ENCODE measurements at regions not wholly inside any gene's neighbourhood (a gene's known extent, or its start where the extent isn't known, plus 50 kb on each side); places are given as distances from the start of the nearest gene placed in this dataset.

DNA sequence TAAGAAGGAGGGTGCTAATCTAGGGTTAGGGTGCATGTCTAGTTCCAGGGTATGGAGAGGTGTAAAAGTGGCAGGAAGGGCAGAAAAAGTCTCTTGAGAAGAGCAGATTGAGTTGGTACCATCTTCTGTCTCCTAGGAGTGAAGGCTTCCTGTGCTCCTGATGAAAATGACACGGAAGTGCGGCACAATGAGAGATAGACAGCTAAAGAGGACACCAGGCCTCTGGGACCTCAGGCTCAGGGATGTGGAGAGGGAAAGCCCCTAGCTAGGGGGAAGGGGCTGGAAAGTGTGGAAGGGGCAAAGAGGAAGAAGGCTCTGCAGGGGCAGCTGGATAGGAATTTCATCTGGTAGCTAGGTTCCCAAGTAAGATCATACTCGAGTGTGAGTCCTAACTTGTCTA, 498.3 kb upstream of the EEF2KMT start:
- H3K4me1 ChIP-seq (ENCODE audit: insufficient read depth, insufficient read length) = no peaks in the 10 kb centered on the region
- H3K9me3 ChIP-seq (ENCODE audit: insufficient read depth, low read length) = peaks cover 11% of the 10 kb centered on the region; the same call in 1 of the 2 replicates
- TF ChIP-seq SUZ12 (IDR thresholded peaks at IDR 0.05; ENCODE audit: extremely low read depth, insufficient read depth, insufficient read length) = no peak
- TF ChIP-seq ZNF274 (IDR thresholded peaks at IDR 0.05; ENCODE audit: low read depth, low read length) = no peak
- no peak for TF ChIP-seq YY1 (IDR thresholded peaks at IDR 0.05; ENCODE audit: insufficient read depth, insufficient read length)
- no peak overlapping the region for H3K9ac ChIP-seq (ENCODE audit: insufficient read length, low read depth)
- H3K27me3 ChIP-seq (ENCODE audit: insufficient read depth, insufficient read length) = no peaks in the 10 kb centered on the region
- H3K4me3 ChIP-seq (ENCODE audit: insufficient read length, low read depth) = no peak overlapping the region
- H3K36me3 ChIP-seq (ENCODE audit: insufficient read depth, insufficient read length, low read length) = no peaks in the 10 kb centered on the region
- no peak for DNase-seq (ENCODE audit: low read depth, low spot score)

DNA sequence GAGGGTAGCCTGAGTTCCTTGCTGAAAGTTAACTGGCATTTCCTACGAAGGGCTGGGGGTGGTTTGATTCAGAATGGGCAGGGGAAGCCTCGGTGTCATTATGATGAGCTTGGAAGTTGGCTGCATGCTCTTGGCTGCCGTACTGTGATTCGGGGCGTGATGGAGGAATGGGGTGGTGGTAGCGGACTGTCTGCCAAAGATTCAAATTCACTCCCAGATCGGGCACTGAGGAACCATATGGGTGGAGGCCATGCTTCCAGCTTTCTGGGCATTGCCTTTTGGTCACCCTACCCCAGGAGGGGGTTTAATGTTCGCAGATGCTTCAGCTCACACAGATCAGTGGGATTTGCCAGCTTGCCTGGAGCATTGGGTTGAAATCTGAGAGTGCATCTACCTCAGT, 492.8 kb upstream of the EEF2KMT start:
- TF ChIP-seq SUZ12 (IDR thresholded peaks at IDR 0.05; ENCODE audit: extremely low read depth, insufficient read depth, insufficient read length) = no peak
- no peak for TF ChIP-seq YY1 (IDR thresholded peaks at IDR 0.05; ENCODE audit: insufficient read depth, insufficient read length)
- no peak for TF ChIP-seq ZNF274 (IDR thresholded peaks at IDR 0.05; ENCODE audit: low read depth, low read length)
- H3K4me3 ChIP-seq (ENCODE audit: insufficient read length, low read depth) = no peak overlapping the region
- peaks cover 6% of the 10 kb centered on the region for H3K4me1 ChIP-seq (ENCODE audit: insufficient read depth, insufficient read length)
- H3K9ac ChIP-seq (ENCODE audit: insufficient read length, low read depth) = no peak overlapping the region
- no peaks in the 10 kb centered on the region for H3K27me3 ChIP-seq (ENCODE audit: insufficient read depth, insufficient read length)
- H3K36me3 ChIP-seq (ENCODE audit: insufficient read depth, insufficient read length, low read length) = no peaks in the 10 kb centered on the region
- DNase-seq (ENCODE audit: low read depth, low spot score) = no peak
- H3K9me3 ChIP-seq (ENCODE audit: insufficient read depth, low read length) = peaks cover 6% of the 10 kb centered on the region; the same call in 1 of the 2 replicates

DNA sequence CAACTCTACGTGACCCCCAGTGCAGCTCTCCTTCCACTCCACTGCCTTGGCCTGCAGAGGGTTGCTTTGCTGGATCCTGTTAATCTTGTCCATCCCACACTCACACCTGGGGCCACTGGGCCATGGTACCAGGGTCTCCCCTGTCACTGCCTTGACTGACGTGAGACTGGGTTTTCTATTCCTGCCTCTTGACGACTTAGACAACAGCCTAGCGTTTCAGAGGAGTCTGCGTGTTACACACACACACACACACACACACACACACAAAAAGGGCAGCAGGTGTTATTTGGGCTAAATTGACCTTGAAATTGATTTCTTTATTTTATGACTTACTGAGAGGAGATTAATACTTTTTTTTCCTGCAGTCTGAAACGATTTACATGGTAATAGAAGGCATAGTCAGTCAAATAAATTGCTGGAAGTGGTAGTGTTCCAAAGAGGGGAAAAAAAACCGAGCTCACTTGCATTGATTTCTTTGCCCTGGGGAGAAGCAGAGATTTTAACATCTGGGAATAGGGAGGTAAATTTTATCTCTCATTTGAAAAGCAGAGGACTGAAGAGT, 492.3 kb upstream of the EEF2KMT start:
- Histone ChIP-seq H3K27me3 (ENCODE audit: insufficient read depth, insufficient read length) (no peaks in the 10 kb centered on the region), H3K4me3 (ENCODE audit: insufficient read length, low read depth) (no peak overlapping the region), H3K4me1 (ENCODE audit: insufficient read depth, insufficient read length) (peaks cover 6% of the 10 kb centered on the region), H3K9me3 (ENCODE audit: insufficient read depth, low read length) (0 out of 2 replicates have a peak, but pooled peaks cover under 1% of the 10 kb centered on the region), H3K9ac (ENCODE audit: insufficient read length, low read depth) (no peak overlapping the region), H3K36me3 (ENCODE audit: insufficient read depth, insufficient read length, low read length) (no peaks in the 10 kb centered on the region)
- DNase-seq (ENCODE audit: low read depth, low spot score) = no peak
- TF ChIP-seq ZNF274 (IDR thresholded peaks at IDR 0.05; ENCODE audit: low read depth, low read length) (no peak), YY1 (IDR thresholded peaks at IDR 0.05; ENCODE audit: insufficient read depth, insufficient read length) (no peak), SUZ12 (IDR thresholded peaks at IDR 0.05; ENCODE audit: extremely low read depth, insufficient read depth, insufficient read length) (no peak)

DNA sequence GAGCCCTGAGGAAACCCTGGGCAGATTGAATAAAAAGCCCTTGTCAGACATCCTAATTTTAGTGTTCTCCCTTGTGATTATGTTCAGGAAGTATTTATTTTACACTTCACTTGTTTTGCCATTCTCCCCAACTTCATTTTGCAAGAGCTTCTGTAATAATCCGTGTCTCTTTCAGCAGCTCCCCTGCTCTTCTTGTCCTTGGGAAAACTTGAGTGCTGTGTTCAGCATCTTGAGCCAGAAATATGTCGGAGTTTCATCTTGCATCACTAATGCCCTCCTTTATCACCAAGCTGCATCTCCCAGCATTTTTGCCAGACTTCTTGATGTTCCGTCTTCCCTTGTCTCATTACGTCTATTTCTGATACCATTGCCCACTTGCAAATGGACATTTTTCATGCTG, 486.5 kb upstream of the EEF2KMT start:
- Histone ChIP-seq H3K4me3 (ENCODE audit: insufficient read length, low read depth) (no peak overlapping the region), H3K4me1 (ENCODE audit: insufficient read depth, insufficient read length) (no peaks in the 10 kb centered on the region), H3K36me3 (ENCODE audit: insufficient read depth, insufficient read length, low read length) (no peaks in the 10 kb centered on the region), H3K27me3 (ENCODE audit: insufficient read depth, insufficient read length) (no peaks in the 10 kb centered on the region), H3K9ac (ENCODE audit: insufficient read length, low read depth) (no peak overlapping the region), H3K9me3 (ENCODE audit: insufficient read depth, low read length) (no peaks in the 10 kb centered on the region)
- TF ChIP-seq YY1 (IDR thresholded peaks at IDR 0.05; ENCODE audit: insufficient read depth, insufficient read length) (no peak), ZNF274 (IDR thresholded peaks at IDR 0.05; ENCODE audit: low read depth, low read length) (no peak), SUZ12 (IDR thresholded peaks at IDR 0.05; ENCODE audit: extremely low read depth, insufficient read depth, insufficient read length) (no peak)
- no peak for DNase-seq (ENCODE audit: low read depth, low spot score)

DNA sequence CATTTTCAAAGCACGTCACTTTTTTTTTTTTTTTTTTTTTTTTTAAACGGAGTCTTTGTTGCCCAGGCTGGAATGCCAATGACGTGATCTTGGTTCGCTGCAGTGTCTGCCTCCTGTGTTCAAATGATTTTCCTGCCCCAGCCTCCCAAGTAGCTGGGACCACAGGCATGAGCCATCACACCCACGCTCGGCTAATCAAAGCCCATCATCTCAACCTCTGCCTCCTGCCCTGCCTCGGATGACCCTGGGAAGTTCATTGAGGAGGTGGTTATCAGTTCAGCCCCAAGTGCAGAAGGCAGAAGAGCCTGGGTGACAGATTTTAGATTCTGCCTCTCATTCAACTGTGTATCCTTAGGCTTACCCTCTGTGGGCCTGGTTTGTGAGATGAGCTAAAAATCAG, 484.9 kb upstream of the EEF2KMT start:
- no peaks in the 10 kb centered on the region for H3K4me1 ChIP-seq (ENCODE audit: insufficient read depth, insufficient read length)
- TF ChIP-seq SUZ12 (IDR thresholded peaks at IDR 0.05; ENCODE audit: extremely low read depth, insufficient read depth, insufficient read length) (no peak), YY1 (IDR thresholded peaks at IDR 0.05; ENCODE audit: insufficient read depth, insufficient read length) (no peak), ZNF274 (IDR thresholded peaks at IDR 0.05; ENCODE audit: low read depth, low read length) (no peak)
- H3K27me3 ChIP-seq (ENCODE audit: insufficient read depth, insufficient read length) = no peaks in the 10 kb centered on the region
- no peak for DNase-seq (ENCODE audit: low read depth, low spot score)
- no peaks in the 10 kb centered on the region for H3K36me3 ChIP-seq (ENCODE audit: insufficient read depth, insufficient read length, low read length)
- no peak overlapping the region for H3K4me3 ChIP-seq (ENCODE audit: insufficient read length, low read depth)
- H3K9me3 ChIP-seq (ENCODE audit: insufficient read depth, low read length) = no peaks in the 10 kb centered on the region
- no peak overlapping the region for H3K9ac ChIP-seq (ENCODE audit: insufficient read length, low read depth)

DNA sequence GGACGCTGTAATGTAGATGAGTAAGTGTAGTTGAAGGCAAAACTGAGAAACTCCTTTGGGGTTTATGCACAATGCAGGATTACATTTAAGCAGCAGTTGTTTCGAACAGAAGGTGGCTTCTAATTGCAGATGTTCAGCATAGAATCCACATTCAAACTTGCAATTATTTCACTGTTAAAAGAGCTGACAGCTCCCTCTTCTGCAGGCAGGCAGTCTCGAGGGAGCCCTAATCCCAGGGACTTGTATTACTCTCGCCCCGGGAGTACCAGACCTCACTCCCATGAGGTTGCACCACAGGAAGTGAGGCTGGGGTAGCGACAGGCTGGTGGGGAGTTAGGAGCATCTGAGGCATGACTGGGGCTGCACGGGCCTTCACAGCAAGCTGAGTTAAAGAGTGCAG, 484.3 kb upstream of the EEF2KMT start:
- Histone ChIP-seq H3K36me3 (ENCODE audit: insufficient read depth, insufficient read length, low read length) (no peaks in the 10 kb centered on the region), H3K4me1 (ENCODE audit: insufficient read depth, insufficient read length) (no peaks in the 10 kb centered on the region), H3K9ac (ENCODE audit: insufficient read length, low read depth) (no peak overlapping the region), H3K9me3 (ENCODE audit: insufficient read depth, low read length) (no peaks in the 10 kb centered on the region), H3K4me3 (ENCODE audit: insufficient read length, low read depth) (no peak overlapping the region), H3K27me3 (ENCODE audit: insufficient read depth, insufficient read length) (no peaks in the 10 kb centered on the region)
- no peak for DNase-seq (ENCODE audit: low read depth, low spot score)
- no peak for TF ChIP-seq SUZ12 (IDR thresholded peaks at IDR 0.05; ENCODE audit: extremely low read depth, insufficient read depth, insufficient read length)
- TF ChIP-seq ZNF274 (IDR thresholded peaks at IDR 0.05; ENCODE audit: low read depth, low read length) = no peak
- TF ChIP-seq YY1 (IDR thresholded peaks at IDR 0.05; ENCODE audit: insufficient read depth, insufficient read length) = no peak

DNA sequence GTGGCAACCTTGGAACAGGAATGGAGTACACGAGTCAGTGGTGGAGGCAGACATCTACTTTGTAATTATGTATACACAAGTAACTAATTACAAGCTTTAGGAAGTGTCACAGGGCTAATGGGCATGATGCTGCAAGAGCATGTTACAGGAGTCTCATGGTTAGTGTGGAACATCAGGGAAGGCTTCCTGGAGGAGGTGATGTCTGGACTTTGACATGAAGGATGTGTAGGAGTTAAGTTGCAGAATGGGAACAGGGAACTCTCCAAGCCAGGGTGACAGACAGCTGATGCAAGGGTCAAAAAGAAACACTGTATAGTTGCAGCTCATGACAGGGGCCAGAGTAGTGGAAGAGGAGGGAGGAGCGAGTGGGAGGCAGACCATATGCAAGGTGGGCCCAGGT, 483.8 kb upstream of the EEF2KMT start:
- no peaks in the 10 kb centered on the region for H3K4me1 ChIP-seq (ENCODE audit: insufficient read depth, insufficient read length)
- H3K9me3 ChIP-seq (ENCODE audit: insufficient read depth, low read length) = no peaks in the 10 kb centered on the region
- no peak overlapping the region for H3K4me3 ChIP-seq (ENCODE audit: insufficient read length, low read depth)
- H3K9ac ChIP-seq (ENCODE audit: insufficient read length, low read depth) = no peak overlapping the region
- TF ChIP-seq ZNF274 (IDR thresholded peaks at IDR 0.05; ENCODE audit: low read depth, low read length) (no peak), SUZ12 (IDR thresholded peaks at IDR 0.05; ENCODE audit: extremely low read depth, insufficient read depth, insufficient read length) (no peak), YY1 (IDR thresholded peaks at IDR 0.05; ENCODE audit: insufficient read depth, insufficient read length) (no peak)
- no peaks in the 10 kb centered on the region for H3K27me3 ChIP-seq (ENCODE audit: insufficient read depth, insufficient read length)
- no peaks in the 10 kb centered on the region for H3K36me3 ChIP-seq (ENCODE audit: insufficient read depth, insufficient read length, low read length)
- DNase-seq (ENCODE audit: low read depth, low spot score) = no peak
